Panc1 (cell line): ENCODE measurements at regions not wholly inside any gene's neighbourhood (a gene's known extent, or its start where the extent isn't known, plus 50 kb on each side); places are given as distances from the start of the nearest gene placed in this dataset.

ENCODE experiments used
- ATAC-seq: fragments of 200-7000 bp; cut with Tn5 transposase; 2 replicates; pipeline ENCODE4 v1.9.1; 2020; ENCODE audit warnings: mild to moderate bottlenecking, moderate library complexity
- BruUV-seq: library from RNA; stranded (reverse); fragments of 400-500 nt; replicated peaks from 2 replicates; lab custom pipeline; 2021; lab: Mats Ljungman, UMichigan
- CTCF ChIA-PET: fragments of 300-600 bp; sonication (Branson Sonifier 250); formaldehyde crosslinking; loops from one replicate; lab custom pipeline; 2022; ENCODE audit warnings: antibody characterized with exemption; lab: Charles Lee
- POLR2A ChIA-PET: fragments of 300-600 bp; sonication (Branson Sonifier 250); formaldehyde crosslinking; loops from one replicate; lab custom pipeline; 2022; ENCODE audit warnings: antibody characterized with exemption; lab: Charles Lee
- DNase-seq: peaks from one replicate; pipeline ENCODE4 v3.0.0-alpha.2; 2010; ENCODE audit warnings: low read depth, low spot score
- H3K27ac ChIP-seq: 2 replicates; pipeline ENCODE4 v1.5.1; 2011; ENCODE audit warnings: mild to moderate bottlenecking, low read length, inconsistent platforms
- H3K27me3 ChIP-seq: fragments of 200-500 bp; sonication (Bioruptor generic); 2 replicates; pipeline ENCODE4 v1.6.0; 2014; ENCODE audit warnings: low read length, inconsistent platforms; ENCODE audit not compliant: control insufficient read depth, insufficient read depth
- H3K36me3 ChIP-seq: fragments of 200-500 bp; sonication (Bioruptor generic); 2 replicates; pipeline ENCODE4 v1.5.1; 2014; ENCODE audit warnings: inconsistent platforms, mild to moderate bottlenecking, low read length, moderate library complexity; ENCODE audit not compliant: control insufficient read depth, insufficient read depth
- H3K4me1 ChIP-seq: 2 replicates; pipeline ENCODE4 v1.5.1; 2011; ENCODE audit warnings: inconsistent platforms, mild to moderate bottlenecking, low read length, moderate library complexity; ENCODE audit not compliant: control insufficient read depth, insufficient read depth
- H3K4me3 ChIP-seq, 2 experiments: 2 replicates each; pipeline ENCODE4 v1.5.1; 2011 to 2012; ENCODE audit warnings: low read depth in 2 of 2, low read length in 2 of 2, mild to moderate bottlenecking in 2 of 2, inconsistent platforms in 1 of 2, moderate library complexity in 1 of 2
- H3K9me3 ChIP-seq: fragments of 200-500 bp; sonication (Bioruptor generic); 2 replicates; pipeline ENCODE4 v1.5.1; 2014; ENCODE audit warnings: low read depth, mild to moderate bottlenecking, inconsistent platforms, low read length, moderate library complexity; ENCODE audit not compliant: control insufficient read depth, insufficient read depth
- CTCF ChIP-seq: fragments of 450-650 bp; IDR thresholded peaks from 2 replicates; pipeline ENCODE4 v1.5.1; 2017; ENCODE audit warnings: mild to moderate bottlenecking
- POLR2AphosphoS5 ChIP-seq: IDR thresholded peaks from 2 replicates; pipeline ENCODE4 v1.6.1; 2012; ENCODE audit warnings: mild to moderate bottlenecking, low read depth, low read length, moderate library complexity
- REST ChIP-seq, 2 experiments: IDR thresholded peaks; 2 replicates each; pipeline ENCODE4 v1.6.1; 2011 to 2012; ENCODE audit warnings: low read depth in 2 of 2, control low read depth in 1 of 2, low read length in 1 of 2, mild to moderate bottlenecking in 1 of 2, moderate library complexity in 1 of 2; ENCODE audit not compliant: insufficient read depth in 1 of 2
- SIN3A ChIP-seq: IDR thresholded peaks from 2 replicates; pipeline ENCODE4 v1.6.1; 2012; ENCODE audit warnings: low read depth, mild to moderate bottlenecking, low read length, moderate library complexity, borderline replicate concordance; ENCODE audit not compliant: insufficient read depth
- TCF7L2 ChIP-seq: IDR thresholded peaks from 2 replicates; pipeline ENCODE4 v1.6.1; 2011; ENCODE audit warnings: mild to moderate bottlenecking, low read depth, low read length, inconsistent platforms
- in situ Hi-C: cut with HindIII; loops from 2 replicates; pipeline ENCODE4 v1.10.0; 2016; ENCODE audit warnings: low sequenced_read_pairs, low pct_unique_long_range_greater_than_20kb
- intact Hi-C: fragments of 100-400 bp; cut with micrococcal nuclease; formaldehyde crosslinking; loops from one replicate; pipeline ENCODE4 v1.10.0; 2022; ENCODE audit not compliant: unreplicated experiment

DNA sequence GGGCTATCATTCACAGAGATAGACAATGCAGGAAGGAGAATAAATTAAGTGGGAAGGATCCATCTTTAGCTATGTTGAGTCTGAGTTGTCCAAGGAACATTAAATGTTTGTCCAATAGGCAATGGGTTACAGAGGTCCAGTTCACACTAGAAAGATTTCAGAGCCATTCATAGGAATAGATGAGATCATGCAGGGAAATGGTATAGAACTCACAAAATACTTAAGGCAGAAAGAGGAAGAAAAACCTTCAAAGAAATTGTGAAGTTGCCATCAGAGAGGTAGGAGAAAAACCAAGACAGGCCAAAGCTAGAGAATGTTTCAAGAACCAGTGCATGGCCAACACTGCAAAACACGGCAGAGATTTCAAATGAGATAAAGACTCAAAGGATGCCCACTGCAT lies 94.1 kb downstream of the PHLDA1 start:
- no peaks in the 10 kb centered on the region; the same call in 1 of the 2 replicates for H3K4me1 ChIP-seq
- ChIA-PET CTCF (no interaction called here), POLR2A (no interaction called here)
- no peak for DNase-seq
- peak overlapping the region; percentile 73 for H3K27ac ChIP-seq
- in situ Hi-C loops, result no loop called here
- BruUV-seq, result no TSS peak
- H3K4me3 ChIP-seq, result no peak overlapping the region
- no peak for TF ChIP-seq REST (IDR thresholded peaks at IDR 0.05; ENCODE audit: insufficient read depth in 1 of 2, low read depth in 2 of 2, low read length in 1 of 2)
- TF ChIP-seq CTCF, result no peak
- no peak for TF ChIP-seq POLR2AphosphoS5
- TF ChIP-seq TCF7L2, result no peak
- TF ChIP-seq SIN3A, result no peak
- H3K9me3 ChIP-seq, result peaks cover 8% of the 10 kb centered on the region; the same call in 1 of the 2 replicates
- no peak for ATAC-seq
- no peaks in the 10 kb centered on the region for H3K27me3 ChIP-seq
- intact Hi-C loops, result no loop called here
- no peaks in the 10 kb centered on the region for H3K36me3 ChIP-seq

DNA sequence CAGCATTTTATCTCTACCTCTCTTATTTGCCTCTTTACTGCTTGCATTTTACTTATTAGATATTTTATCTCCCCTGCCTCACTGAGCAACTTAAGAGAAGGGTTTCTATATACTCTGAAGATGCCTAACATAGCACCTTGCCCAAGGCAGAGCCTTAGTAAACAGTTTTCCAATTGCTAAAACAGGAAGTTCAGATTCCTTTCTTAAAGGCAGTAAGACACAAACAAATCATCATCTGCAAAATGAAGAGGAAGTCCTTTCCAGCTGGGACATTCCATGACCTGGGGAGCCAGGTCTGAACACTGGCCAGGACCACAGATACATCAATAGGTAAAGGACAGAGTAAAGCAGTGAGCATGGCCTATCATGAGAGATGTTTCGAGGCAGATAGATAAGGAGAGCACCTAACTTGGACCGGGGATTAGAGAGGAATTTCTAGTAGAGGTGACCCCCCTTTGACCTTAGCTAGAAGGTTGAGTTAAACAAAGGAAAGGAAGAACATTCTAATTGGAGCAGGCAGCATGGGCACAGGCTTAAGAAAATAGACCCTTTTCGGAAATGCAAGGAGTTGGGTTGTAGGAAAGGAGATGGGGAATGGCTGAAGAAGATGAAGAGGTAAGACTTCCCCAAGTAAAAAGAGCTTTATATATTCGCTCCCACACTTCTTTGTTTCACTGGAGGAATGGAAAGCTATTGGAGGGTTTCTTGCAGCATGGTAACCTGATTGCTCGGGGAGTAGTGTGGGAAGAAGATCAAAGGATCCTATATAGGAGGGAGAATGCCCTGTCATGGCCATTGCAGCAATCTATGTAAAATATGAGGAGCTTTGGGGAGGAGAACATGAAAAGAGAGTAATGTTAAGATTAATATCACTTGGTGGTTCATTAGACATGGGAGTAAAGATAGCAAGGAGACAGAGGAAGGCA lies 94.8 kb downstream of the PHLDA1 start:
- TF ChIP-seq POLR2AphosphoS5, result no peak
- TF ChIP-seq REST (IDR thresholded peaks at IDR 0.05; ENCODE audit: insufficient read depth in 1 of 2, low read depth in 2 of 2, low read length in 1 of 2), result no peak
- no peak for TF ChIP-seq TCF7L2
- TF ChIP-seq SIN3A, result no peak
- TF ChIP-seq CTCF, result no peak
- DNase-seq (no peak), ATAC-seq (no peak)
- H3K36me3 ChIP-seq, result no peaks in the 10 kb centered on the region
- H3K27ac ChIP-seq, result peak overlapping the region; percentile 73
- H3K4me1 ChIP-seq, result no peaks in the 10 kb centered on the region; the same call in 1 of the 2 replicates
- intact Hi-C loops, result no loop called here
- no TSS peak for BruUV-seq
- no peaks in the 10 kb centered on the region for H3K27me3 ChIP-seq
- ChIA-PET POLR2A (interaction anchor here (0.5 kb wide), 1 partner anchor 16 kb away, joined by 3 read pairs; no protein-coding TSS in a partner anchor), CTCF (no interaction called here)
- peaks cover 8% of the 10 kb centered on the region; the same call in 1 of the 2 replicates for H3K9me3 ChIP-seq
- no peak overlapping the region for H3K4me3 ChIP-seq
- in situ Hi-C loops, result no loop called here
